Daoy (cell line): ENCODE measurements at regions not wholly inside any gene's neighbourhood (a gene's known extent, or its start where the extent isn't known, plus 50 kb on each side); places are given as distances from the start of the nearest gene placed in this dataset.
"Not testable (repeated sequence)": the region's sequence is repeated elsewhere in the genome, so short reads cannot be mapped to it uniquely, and the experiment has no call there.

ENCODE experiments used
- DNase-seq: peaks from one replicate; pipeline ENCODE4 v3.0.0-alpha.2; 2015; ENCODE audit warnings: low read depth

- DNase-seq, result no peak
These were observed 483.5 kb upstream of the SLC8A1 start for GRCh38 chr2:40935349-40935748.

- DNase-seq, result no peak
These were observed 485.4 kb upstream of the SLC8A1 start for GRCh38 chr2:40937284-40937683.

- no peak for DNase-seq
These were observed 501.5 kb upstream of the SLC8A1 start for GRCh38 chr2:40953341-40953740.

- no peak for DNase-seq
These were observed 503.2 kb upstream of the SLC8A1 start for GRCh38 chr2:40955042-40955441.

- no peak for DNase-seq
These were observed 503.7 kb upstream of the SLC8A1 start for GRCh38 chr2:40955635-40956034.

- peak; percentile 3 for DNase-seq
These were observed 505.6 kb upstream of the SLC8A1 start for GRCh38 chr2:40957508-40957907.

- DNase-seq, result no peak
These were observed 510.1 kb upstream of the SLC8A1 start for GRCh38 chr2:40962026-40962425.

- DNase-seq, result no peak
These were observed 512.8 kb upstream of the SLC8A1 start for GRCh38 chr2:40964509-40965250.

GRCh38 chr2:40967451-40967850 lies 515.6 kb upstream of the SLC8A1 start:
- DNase-seq, result no peak

- DNase-seq, result no peak
These were observed 523.3 kb upstream of the SLC8A1 start for GRCh38 chr2:40975151-40975550.

GRCh38 chr2:40997362-40997761 lies 545.5 kb upstream of the SLC8A1 start:
- no peak for DNase-seq

- DNase-seq, result no peak
These were observed 548.5 kb upstream of the SLC8A1 start for GRCh38 chr2:41000374-41000773.

- DNase-seq, result no peak
These were observed 549.0 kb upstream of the SLC8A1 start for GRCh38 chr2:41000906-41001305.

GRCh38 chr2:41004700-41005099 lies 552.8 kb upstream of the SLC8A1 start:
- DNase-seq, result no peak

- no peak for DNase-seq
These were observed 568.5 kb upstream of the SLC8A1 start for GRCh38 chr2:41020358-41020757.

- no peak for DNase-seq
These were observed 572.9 kb upstream of the SLC8A1 start for GRCh38 chr2:41024816-41025215.

- DNase-seq, result no peak
These were observed 574.7 kb upstream of the SLC8A1 start for GRCh38 chr2:41026613-41027012.

GRCh38 chr2:41027095-41027494 lies 575.2 kb upstream of the SLC8A1 start:
- DNase-seq, result no peak

GRCh38 chr2:41031282-41031681 lies 579.4 kb upstream of the SLC8A1 start:
- no peak for DNase-seq

- DNase-seq, result no peak
These were observed 580.8 kb upstream of the SLC8A1 start for GRCh38 chr2:41032715-41033114.

- no peak for DNase-seq
These were observed 581.2 kb upstream of the SLC8A1 start for GRCh38 chr2:41033127-41033526.

- DNase-seq, result no peak
These were observed 586.5 kb upstream of the SLC8A1 start for GRCh38 chr2:41038408-41038807.

- DNase-seq, result not testable (repeated sequence)
These were observed 587.9 kb upstream of the SLC8A1 start for GRCh38 chr2:41039750-41040149.
